PC-9 (cell line): ENCODE measurements at regions not wholly inside any gene's neighbourhood (a gene's known extent, or its start where the extent isn't known, plus 50 kb on each side); places are given as distances from the start of the nearest gene placed in this dataset.
A peak's percentile ranks its signal among the peaks of the same experiment; 100 is the strongest.

Experiments
- BruUV-seq: library from RNA; stranded (reverse); fragments of 400-500 nt; replicated peaks from 2 replicates; lab custom pipeline; 2021; lab: Mats Ljungman, UMichigan
- CTCF ChIA-PET: fragments of 300-600 bp; sonication (Branson Sonifier 250); formaldehyde crosslinking; loops from one replicate; lab custom pipeline; 2022; ENCODE audit warnings: antibody characterized with exemption; lab: Charles Lee
- POLR2A ChIA-PET: fragments of 300-600 bp; sonication (Branson Sonifier 250); formaldehyde crosslinking; loops from one replicate; lab custom pipeline; 2022; ENCODE audit warnings: antibody characterized with exemption; ENCODE audit not compliant: unreplicated experiment; lab: Charles Lee
- DNase-seq, 2 experiments: peaks; one replicate each; pipeline versions ENCODE4 v3.0.0 to v3.0.0-alpha.2; 2015 to 2022; ENCODE audit warnings: mixed read lengths in 1 of 2
- H2AFZ ChIP-seq: fragments of 200-600 bp; sonication (generic); 2 replicates; pipeline ENCODE4 v1.8.1; 2017; ENCODE audit warnings: antibody characterized with exemption
- H3F3A ChIP-seq: fragments of 200-600 bp; sonication (generic); 2 replicates; pipeline ENCODE4 v1.8.1; 2017; ENCODE audit warnings: antibody characterized with exemption, mild to moderate bottlenecking, low read depth; ENCODE audit not compliant: insufficient read depth
- H3K27ac ChIP-seq: fragments of 200-600 bp; sonication (generic); 2 replicates; pipeline ENCODE4 v1.6.1; 2016; ENCODE audit warnings: mixed run types
- H3K27me3 ChIP-seq: fragments of 200-600 bp; sonication (generic); 2 replicates; pipeline ENCODE4 v1.6.1; 2016; ENCODE audit warnings: low read depth, mixed run types; ENCODE audit not compliant: insufficient read depth
- H3K36me3 ChIP-seq: fragments of 200-600 bp; sonication (generic); 2 replicates; pipeline ENCODE4 v1.6.1; 2016; ENCODE audit warnings: low read depth, mixed run types
- H3K4me1 ChIP-seq: fragments of 200-600 bp; sonication (generic); replicated peaks from 2 replicates; pipeline ENCODE4 v1.6.1; 2016; ENCODE audit warnings: mixed run types; ENCODE audit not compliant: insufficient read depth
- H3K4me2 ChIP-seq: fragments of 200-600 bp; sonication (generic); 2 replicates; pipeline ENCODE4 v1.6.1; 2017; ENCODE audit warnings: mixed run types
- H3K4me3 ChIP-seq: fragments of 200-600 bp; sonication (generic); 2 replicates; pipeline ENCODE4 v1.6.1; 2016; ENCODE audit warnings: mixed run types
- H3K79me2 ChIP-seq: fragments of 200-600 bp; sonication (generic); 2 replicates; pipeline ENCODE4 v1.6.1; 2017; ENCODE audit warnings: low read depth, mixed run types
- H3K9me2 ChIP-seq: fragments of 200-600 bp; sonication (generic); 2 replicates; pipeline ENCODE4 v1.8.1; 2017; ENCODE audit warnings: mild to moderate bottlenecking; ENCODE audit not compliant: insufficient read depth
- H3K9me3 ChIP-seq: fragments of 200-600 bp; sonication (generic); 2 replicates; pipeline ENCODE4 v1.8.1; 2016; ENCODE audit warnings: low read depth; ENCODE audit not compliant: insufficient read depth
- H4K20me1 ChIP-seq: fragments of 200-600 bp; sonication (generic); 2 replicates; pipeline ENCODE4 v1.8.1; 2017; ENCODE audit not compliant: insufficient read depth
- EZH2 ChIP-seq: fragments of 200-600 bp; sonication (generic); IDR thresholded peaks from 2 replicates; pipeline ENCODE4 v1.8.0; 2017; ENCODE audit warnings: antibody characterized with exemption, low read depth
- intact Hi-C: fragments of 100-400 bp; cut with micrococcal nuclease; formaldehyde crosslinking; loops from one replicate; pipeline ENCODE4 v1.10.0; 2022; ENCODE audit not compliant: unreplicated experiment
- TF ChIP-seq, protein P1 (sequence below): fragments of 200-600 bp; sonication (generic); conservative IDR thresholded peaks from 2 replicates; pipeline ENCODE4 v1.6.1; 2017; ENCODE audit warnings: mixed run types, antibody characterized with exemption, mild to moderate bottlenecking, moderate library complexity

GRCh38 chr9:13948037-13948436 lies 365.9 kb downstream of the NFIB start:
- no peaks in the 10 kb centered on the region for H3K4me1 ChIP-seq
- DNase-seq = no peak
- H3K9me2 ChIP-seq = no peaks in the 10 kb centered on the region
- BruUV-seq = no TSS peak
- no peak overlapping the region for H2AFZ ChIP-seq
- no peaks in the 10 kb centered on the region for H4K20me1 ChIP-seq
- POLR2A ChIA-PET = no interaction called here
- H3K27ac ChIP-seq = no peak overlapping the region
- no peaks in the 10 kb centered on the region for H3K36me3 ChIP-seq
- no peak overlapping the region for H3K4me3 ChIP-seq
- H3K9me3 ChIP-seq = no peaks in the 10 kb centered on the region
- H3K4me2 ChIP-seq = no peak overlapping the region
- CTCF ChIA-PET = no interaction called here
- TF ChIP-seq, protein P1, sequence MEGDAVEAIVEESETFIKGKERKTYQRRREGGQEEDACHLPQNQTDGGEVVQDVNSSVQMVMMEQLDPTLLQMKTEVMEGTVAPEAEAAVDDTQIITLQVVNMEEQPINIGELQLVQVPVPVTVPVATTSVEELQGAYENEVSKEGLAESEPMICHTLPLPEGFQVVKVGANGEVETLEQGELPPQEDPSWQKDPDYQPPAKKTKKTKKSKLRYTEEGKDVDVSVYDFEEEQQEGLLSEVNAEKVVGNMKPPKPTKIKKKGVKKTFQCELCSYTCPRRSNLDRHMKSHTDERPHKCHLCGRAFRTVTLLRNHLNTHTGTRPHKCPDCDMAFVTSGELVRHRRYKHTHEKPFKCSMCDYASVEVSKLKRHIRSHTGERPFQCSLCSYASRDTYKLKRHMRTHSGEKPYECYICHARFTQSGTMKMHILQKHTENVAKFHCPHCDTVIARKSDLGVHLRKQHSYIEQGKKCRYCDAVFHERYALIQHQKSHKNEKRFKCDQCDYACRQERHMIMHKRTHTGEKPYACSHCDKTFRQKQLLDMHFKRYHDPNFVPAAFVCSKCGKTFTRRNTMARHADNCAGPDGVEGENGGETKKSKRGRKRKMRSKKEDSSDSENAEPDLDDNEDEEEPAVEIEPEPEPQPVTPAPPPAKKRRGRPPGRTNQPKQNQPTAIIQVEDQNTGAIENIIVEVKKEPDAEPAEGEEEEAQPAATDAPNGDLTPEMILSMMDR = no peak
- H3K79me2 ChIP-seq = no peaks in the 10 kb centered on the region
- no peaks in the 10 kb centered on the region for H3K27me3 ChIP-seq
- intact Hi-C loops = no loop called here
- H3F3A ChIP-seq = no peaks in the 10 kb centered on the region; the same call in 1 of the 2 replicates

DNA sequence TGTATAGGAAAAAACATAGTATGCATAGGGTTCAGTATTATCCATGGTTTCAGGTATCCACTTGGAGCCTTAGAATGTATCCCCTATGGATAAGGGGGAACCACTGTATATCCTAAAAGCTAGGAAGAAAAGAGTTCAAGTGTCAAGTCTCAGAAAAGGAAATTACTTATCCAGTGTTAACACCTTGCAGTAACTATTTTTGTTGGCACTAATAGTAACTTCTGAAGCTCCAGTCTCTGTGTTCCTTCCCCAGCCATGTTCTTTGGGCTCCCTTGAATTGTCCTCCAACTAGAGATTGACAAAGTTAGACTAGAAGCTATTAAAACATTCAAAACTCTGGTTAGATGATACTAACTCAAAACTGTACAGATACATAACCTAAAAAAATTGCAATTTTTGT lies 370.8 kb downstream of the NFIB start:
- Histone ChIP-seq H3K4me1 (no peaks in the 10 kb centered on the region), H2AFZ (no peak overlapping the region), H3K79me2 (no peaks in the 10 kb centered on the region), H3K9me3 (no peaks in the 10 kb centered on the region), H3K4me3 (no peak overlapping the region), H3F3A (no peaks in the 10 kb centered on the region; the same call in 1 of the 2 replicates), H4K20me1 (no peaks in the 10 kb centered on the region), H3K36me3 (no peaks in the 10 kb centered on the region), H3K27ac (no peak overlapping the region), H3K4me2 (no peak overlapping the region), H3K9me2 (no peaks in the 10 kb centered on the region), H3K27me3 (no peaks in the 10 kb centered on the region)
- intact Hi-C loops = no loop called here
- ChIA-PET POLR2A (no interaction called here), CTCF (no interaction called here)
- DNase-seq = no peak
- no TSS peak for BruUV-seq
- no peak for TF ChIP-seq EZH2
- TF ChIP-seq, protein P1 = no peak

DNA sequence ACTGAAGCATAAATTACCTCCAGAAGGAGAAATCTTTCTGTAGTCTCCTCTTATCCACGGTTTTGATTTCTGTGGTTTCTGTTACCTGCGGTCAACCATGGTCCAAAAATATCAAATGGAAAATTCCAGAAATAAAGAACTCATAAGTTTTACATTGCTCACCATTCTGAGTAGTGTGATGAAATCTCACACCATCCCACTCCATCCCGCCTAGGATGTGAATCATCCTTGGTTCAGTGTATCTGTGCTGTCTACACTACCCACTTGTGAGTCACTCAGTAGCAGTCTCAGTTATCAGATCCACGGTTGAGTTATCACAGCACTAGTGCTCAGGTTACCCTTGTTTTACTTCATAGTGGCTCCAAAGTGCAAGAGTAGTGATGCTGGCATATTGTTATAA lies 371.2 kb downstream of the NFIB start:
- ChIA-PET POLR2A (no interaction called here), CTCF (no interaction called here)
- Histone ChIP-seq H4K20me1 (no peaks in the 10 kb centered on the region), H3K79me2 (no peaks in the 10 kb centered on the region), H3K27me3 (no peaks in the 10 kb centered on the region), H3K27ac (peak overlapping the region; percentile 47; the same call in 1 of the 2 replicates), H3K36me3 (no peaks in the 10 kb centered on the region), H3K4me2 (no peak overlapping the region), H3K4me3 (no peak overlapping the region), H3K9me3 (no peaks in the 10 kb centered on the region), H3F3A (no peaks in the 10 kb centered on the region; the same call in 1 of the 2 replicates), H2AFZ (no peak overlapping the region), H3K4me1 (no peaks in the 10 kb centered on the region), H3K9me2 (no peaks in the 10 kb centered on the region)
- peak; percentile 2 to 74 for DNase-seq
- BruUV-seq = no TSS peak
- intact Hi-C loops = no loop called here
- TF ChIP-seq EZH2 = no peak
- TF ChIP-seq, protein P1 = no peak
